NCI-H187 (cell line): ENCODE measurements at regions not wholly inside any gene's neighbourhood (a gene's known extent, or its start where the extent isn't known, plus 50 kb on each side); places are given as distances from the start of the nearest gene placed in this dataset.
A peak's percentile ranks its signal among the peaks of the same experiment; 100 is the strongest.

Experiments
- DNase-seq, 2 experiments: peaks; one replicate each; lab custom pipeline; 2025; lab: John Stamatoyannopoulos, UW

DNA sequence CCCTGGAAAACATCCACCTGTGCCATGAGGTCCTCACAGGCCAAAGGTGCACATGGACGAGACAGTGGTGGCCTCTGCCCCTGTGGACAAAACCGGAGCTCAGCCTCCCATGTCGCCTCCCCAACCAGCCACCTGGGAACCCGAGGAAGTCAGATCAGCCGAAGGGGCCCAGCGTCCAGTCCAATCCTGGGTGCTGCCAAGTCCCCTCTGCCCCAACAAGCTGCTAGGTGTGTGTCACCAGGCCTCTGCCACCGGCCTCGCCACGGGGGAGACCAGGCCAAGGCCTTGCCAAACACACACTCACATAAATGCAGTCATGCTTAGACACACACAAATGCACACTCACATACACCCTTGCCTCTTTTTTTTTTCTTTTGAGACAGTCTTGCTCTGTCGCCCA lies 167.8 kb downstream of the RBFOX3 start:
- no peak for DNase-seq

DNA sequence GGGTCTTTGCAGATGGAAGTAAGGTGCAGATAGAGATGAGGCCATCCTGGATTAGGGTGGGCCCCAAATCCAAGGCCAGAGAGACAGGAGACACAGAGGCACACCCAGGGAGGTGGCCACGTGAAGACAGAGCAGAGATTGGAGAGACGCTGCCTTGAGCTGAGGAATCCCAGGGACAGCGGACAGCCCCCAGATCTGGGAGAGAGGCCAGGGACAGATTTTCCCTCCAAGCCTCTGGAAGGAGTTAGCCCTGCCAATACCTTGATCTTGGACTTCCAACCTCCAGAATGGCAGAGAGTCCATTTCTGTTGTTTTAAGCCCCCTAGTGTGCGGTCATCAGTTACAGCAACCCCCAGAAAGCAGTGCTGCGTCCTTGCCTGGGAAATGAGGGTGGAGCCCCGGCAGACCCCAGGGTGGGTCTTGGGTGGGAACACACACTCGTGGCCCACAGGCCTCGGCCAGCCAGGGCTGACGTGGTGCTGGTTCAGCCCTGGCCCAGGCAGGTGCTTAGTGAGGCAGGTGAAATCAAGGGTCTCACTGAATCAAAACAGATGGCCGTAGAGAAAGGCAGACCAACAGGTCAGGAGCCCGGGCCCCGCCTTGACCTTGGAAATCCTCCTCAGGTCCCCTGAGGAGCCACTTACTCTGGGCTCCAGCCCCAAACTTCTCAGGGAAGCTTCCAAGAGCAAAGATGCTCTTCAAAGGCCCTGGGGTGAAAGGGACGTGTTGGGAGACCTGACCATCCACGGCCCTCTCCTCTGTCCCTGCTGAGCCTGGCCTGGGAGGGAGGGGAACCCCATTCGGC lies 169.3 kb downstream of the RBFOX3 start:
- no peak for DNase-seq

DNA sequence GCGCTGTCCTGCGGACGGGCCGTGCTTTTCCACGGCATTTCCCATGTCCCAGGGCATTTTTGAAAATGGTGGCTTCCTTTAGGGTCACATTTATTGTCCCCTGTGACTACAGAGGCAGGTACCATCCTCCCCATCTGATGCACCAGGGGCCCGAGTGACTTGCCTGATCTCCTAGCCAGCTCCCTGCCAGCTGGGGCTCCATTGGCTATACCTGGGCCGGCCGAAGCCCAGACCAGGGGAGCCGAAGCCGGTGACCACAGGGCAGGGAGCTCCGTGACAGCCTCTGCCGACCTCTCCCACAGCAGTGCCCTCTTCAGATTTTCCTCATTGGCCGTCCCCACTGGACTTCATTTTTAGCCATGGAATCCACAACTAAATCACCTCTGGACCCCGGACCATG lies 170.6 kb downstream of the RBFOX3 start:
- no peak for DNase-seq

- no peak for DNase-seq
Measured at GRCh38 chr17:79439493-79439892, 171.4 kb downstream of the RBFOX3 start.

- DNase-seq = peak in 1 of 2 experiments; percentile 36
Measured at GRCh38 chr17:79438546-79439334, 172.1 kb downstream of the RBFOX3 start.

DNA sequence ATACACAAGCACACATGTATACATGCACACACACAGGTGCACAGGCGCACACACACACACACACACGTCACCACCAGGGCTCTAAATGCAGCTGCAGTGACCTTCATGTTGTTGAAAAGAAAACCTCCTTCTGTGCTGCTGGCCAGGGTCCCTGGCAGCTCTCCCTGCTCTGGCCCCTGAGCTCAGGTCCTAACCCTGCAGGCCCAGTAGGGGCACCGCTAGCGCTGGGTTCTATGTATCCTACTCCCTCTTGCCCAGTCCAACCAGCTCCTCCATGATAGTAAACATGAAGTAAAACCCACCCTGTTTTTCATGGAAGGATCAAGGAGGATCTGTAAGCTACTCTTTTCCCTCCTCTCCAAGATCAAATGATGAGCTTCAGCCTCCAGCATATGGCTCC lies 172.8 kb downstream of the RBFOX3 start:
- no peak for DNase-seq

DNA sequence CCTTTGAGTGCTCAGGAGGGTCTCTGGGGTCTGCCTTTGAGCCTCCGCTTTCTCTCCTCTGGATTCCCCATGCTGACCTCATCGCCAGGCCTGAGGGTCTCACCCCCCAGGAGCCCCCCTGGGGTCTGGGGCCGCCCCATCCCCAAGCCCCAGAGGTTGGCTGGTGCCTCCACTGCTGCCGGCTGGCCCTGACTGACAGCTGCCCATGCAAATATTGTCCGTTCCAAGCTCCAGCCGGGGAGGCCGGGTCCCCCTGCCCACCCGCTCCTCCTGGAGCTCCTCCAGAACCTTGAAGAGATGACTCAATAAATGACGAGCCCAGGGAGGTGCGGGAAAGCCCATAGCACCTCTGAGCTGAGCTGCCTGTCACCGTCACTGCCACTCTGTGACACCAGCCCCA lies 173.8 kb downstream of the RBFOX3 start:
- DNase-seq = no peak

- DNase-seq = no peak
Measured at GRCh38 chr17:79435962-79436361, 174.9 kb downstream of the RBFOX3 start.

- DNase-seq = no peak
Measured at GRCh38 chr17:79435296-79435695, 175.6 kb downstream of the RBFOX3 start.

- DNase-seq = no peak
Measured at GRCh38 chr17:79434215-79434614, 176.6 kb downstream of the RBFOX3 start.

GRCh38 chr17:79433379-79433778 lies 177.5 kb downstream of the RBFOX3 start:
- DNase-seq = no peak

DNA sequence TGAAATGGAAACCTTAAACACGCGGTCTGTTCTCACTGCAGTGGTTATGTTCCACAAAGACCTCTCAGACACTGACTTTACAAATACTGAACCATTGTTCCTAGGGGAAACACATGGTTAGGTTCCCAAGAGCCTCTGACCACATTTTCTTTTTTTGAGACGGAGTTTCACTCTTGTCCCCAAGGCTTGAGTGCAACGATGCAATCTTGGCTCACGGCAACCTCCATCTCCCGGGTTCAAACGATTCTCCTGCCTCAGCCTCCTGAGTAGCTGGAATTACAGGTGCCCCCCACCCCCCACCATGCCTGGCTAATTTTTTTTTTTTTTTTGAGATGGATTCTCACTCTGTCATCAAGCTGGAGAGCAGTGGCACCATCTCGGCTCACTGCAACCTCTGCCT lies 179.7 kb downstream of the RBFOX3 start:
- no peak for DNase-seq

- DNase-seq = no peak
Measured at GRCh38 chr17:79429864-79430494, 180.9 kb downstream of the RBFOX3 start.

GRCh38 chr17:79428988-79429387 lies 181.9 kb downstream of the RBFOX3 start:
- DNase-seq = no peak

- no peak for DNase-seq
Measured at GRCh38 chr17:79427621-79428539, 183.0 kb downstream of the RBFOX3 start.

GRCh38 chr17:79425686-79426085 lies 185.2 kb downstream of the RBFOX3 start:
- DNase-seq = no peak

DNA sequence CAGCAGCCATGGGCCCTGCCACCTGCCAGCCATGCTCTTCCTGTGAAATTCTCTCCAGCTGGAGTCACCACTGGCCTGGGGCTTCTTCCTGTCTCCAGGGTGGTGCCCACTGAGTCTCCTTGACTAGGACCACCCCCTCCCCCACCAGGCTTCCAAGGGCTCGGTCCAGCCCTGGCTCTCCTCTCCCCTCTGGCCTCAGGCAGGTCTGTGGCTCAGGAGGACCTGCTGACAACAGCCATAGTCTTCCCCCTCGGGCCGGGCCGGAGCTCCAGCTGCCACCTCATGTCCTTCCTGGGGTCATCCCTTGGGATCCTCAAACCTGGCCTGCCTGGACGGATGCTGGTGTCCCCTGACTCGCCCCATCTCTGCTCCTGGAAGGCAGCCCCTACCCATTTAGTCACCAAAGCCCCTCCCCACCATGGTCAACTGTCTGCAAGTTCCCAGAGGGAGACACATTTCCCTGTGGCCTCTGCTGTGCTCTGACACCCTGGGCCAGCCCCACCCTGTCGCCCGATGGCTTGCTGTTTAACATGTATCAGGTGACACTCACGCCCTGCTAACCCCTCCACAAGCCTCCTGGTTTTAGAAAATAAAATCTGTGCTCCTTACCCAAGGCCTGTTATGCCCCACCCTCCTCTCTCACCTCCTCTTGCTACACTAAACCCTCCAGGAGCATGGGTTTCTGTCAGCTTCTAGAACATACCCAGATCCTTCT lies 186.2 kb downstream of the RBFOX3 start:
- peak; percentile 24 to 39 for DNase-seq

DNA sequence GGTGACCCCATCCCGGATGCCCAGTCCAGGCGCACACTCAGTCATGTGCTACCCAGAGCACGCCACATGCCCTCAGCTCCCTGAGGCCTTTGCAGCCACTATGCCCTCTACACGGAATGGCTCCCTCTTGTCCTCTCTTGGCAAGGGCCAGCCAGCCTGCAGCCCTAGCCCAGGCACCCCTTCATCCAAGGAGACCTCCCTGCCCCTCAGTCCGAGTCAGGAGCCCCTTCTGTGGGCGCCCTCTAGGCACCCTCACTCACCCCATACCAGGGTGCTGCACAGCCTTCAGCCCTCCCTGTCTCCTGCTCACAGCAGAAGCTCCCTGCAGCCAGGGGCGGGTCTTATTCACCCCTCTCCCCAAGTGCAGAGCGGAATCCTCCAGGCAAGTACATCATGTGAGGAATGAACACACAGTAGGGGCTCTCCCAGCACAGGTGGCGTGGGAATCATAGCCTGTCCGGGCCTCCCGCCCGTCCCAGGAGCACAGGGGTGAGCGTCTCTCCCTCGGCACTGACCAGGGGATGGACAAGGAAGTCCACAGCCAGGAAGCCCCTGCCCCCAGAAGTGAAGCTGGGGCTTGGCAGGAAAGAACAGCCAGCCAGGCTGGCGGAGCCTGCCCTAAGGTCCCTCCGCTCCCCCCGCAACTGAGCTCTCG lies 186.9 kb downstream of the RBFOX3 start:
- no peak for DNase-seq

DNA sequence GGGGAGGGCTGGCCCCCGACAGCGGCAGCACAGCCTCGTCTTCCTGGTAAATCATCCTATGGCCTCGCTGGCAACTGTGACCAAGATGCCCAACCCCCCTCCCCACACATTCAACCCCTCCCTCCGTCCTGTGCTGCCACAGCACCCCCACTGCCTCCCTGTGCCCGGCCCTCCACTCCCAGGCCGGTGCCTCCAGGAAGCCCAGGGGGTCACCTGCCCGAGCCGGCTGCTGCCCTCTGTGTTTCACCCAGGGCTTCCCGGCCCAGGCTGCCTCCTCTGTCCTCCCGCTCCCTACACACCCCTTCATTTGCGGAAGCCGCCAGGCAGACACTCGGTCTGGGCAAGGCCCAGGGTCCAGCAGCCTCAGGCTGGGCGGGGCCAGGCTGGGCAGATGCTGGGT lies 188.6 kb downstream of the RBFOX3 start:
- DNase-seq = no peak
